ENCODE measurements at regions not wholly inside any gene's neighbourhood (a gene's known extent, or its start where the extent isn't known, plus 50 kb on each side); places are given as distances from the start of the nearest gene placed in this dataset.

GRCh38 chr3:15926871-15927270 lies 129.1 kb upstream of the ANKRD28 start:
- BruUV-seq (replicated peaks): no TSS peak
- POLR2A ChIA-PET: no interaction called here
- no peaks in the 10 kb centered on the region for H3K36me3 ChIP-seq (ENCODE audit: control insufficient read depth in 2 of 2, extremely low read depth in 1 of 2, insufficient read depth in 2 of 2, low read length in 2 of 2)
- H3K27ac ChIP-seq (ENCODE audit: insufficient read depth, low read depth, low read length): no peak overlapping the region
- no peak overlapping the region for H3K4me2 ChIP-seq (ENCODE audit: insufficient read depth, low read length)
- CTCF ChIA-PET: interaction anchor here (1.0 kb wide), 1 partner anchor 17 kb away, joined by 3 read pairs; no protein-coding TSS in a partner anchor
- intact Hi-C loops (cut with micrococcal nuclease): no loop called here
- no peaks in the 10 kb centered on the region for H3K4me1 ChIP-seq (ENCODE audit: control insufficient read depth, extremely low read depth, insufficient read depth, low read length)
- no peaks in the 10 kb centered on the region for H3K9me1 ChIP-seq (replicated peaks; ENCODE audit: control insufficient read depth, extremely low read depth, insufficient read depth, low read length)
- dilution Hi-C loops (cut with MboI; ENCODE audit: extremely low pct_ligation_motif_present, low sequenced_read_pairs): no loop called here
- no peak for DNase-seq (ENCODE audit: low read depth, low spot score)
- H3K79me2 ChIP-seq (ENCODE audit: control insufficient read depth, insufficient read depth, low read length): no peaks in the 10 kb centered on the region
- H3K4me3 ChIP-seq (replicated peaks in 1 of 3; ENCODE audit: insufficient read depth in 1 of 3, low read depth in 1 of 3, low read length in 3 of 3): no peak overlapping the region
- no peak overlapping the region for H3K9ac ChIP-seq (replicated peaks; ENCODE audit: extremely low read depth, insufficient read depth, low read length)
- no peak overlapping the region for H2AFZ ChIP-seq (ENCODE audit: low read depth, low read length)
- peaks cover 0 to 2% of the 10 kb centered on the region in 2 experiments for H3K27me3 ChIP-seq (ENCODE audit: control insufficient read depth in 2 of 2, insufficient read depth in 2 of 2, low read length in 2 of 2)
- no peaks in the 10 kb centered on the region for H3K9me3 ChIP-seq (replicated peaks; ENCODE audit: control insufficient read depth, insufficient read depth, low read length)
- FAIRE-seq: no peak
- TF ChIP-seq POLR2A (IDR thresholded peaks at IDR 0.05; ENCODE audit: low read depth, low read length): no peak
- no peaks in the 10 kb centered on the region for H4K20me1 ChIP-seq (replicated peaks; ENCODE audit: control insufficient read depth, extremely low read depth, insufficient read depth, low read length)

GRCh38 chr3:15927969-15928368 lies 130.2 kb upstream of the ANKRD28 start:
- no peak overlapping the region for H3K4me3 ChIP-seq (replicated peaks in 1 of 3; ENCODE audit: insufficient read depth in 1 of 3, low read depth in 1 of 3, low read length in 3 of 3)
- FAIRE-seq (no peak), DNase-seq (ENCODE audit: low read depth, low spot score) (no peak)
- no peaks in the 10 kb centered on the region for H4K20me1 ChIP-seq (replicated peaks; ENCODE audit: control insufficient read depth, extremely low read depth, insufficient read depth, low read length)
- no peak overlapping the region for H2AFZ ChIP-seq (ENCODE audit: low read depth, low read length)
- ChIA-PET CTCF (interaction anchor here (0.7 kb wide), 1 partner anchor 41 kb away, joined by 3 read pairs; no protein-coding TSS in a partner anchor), POLR2A (no interaction called here)
- H3K9ac ChIP-seq (replicated peaks; ENCODE audit: extremely low read depth, insufficient read depth, low read length): no peak overlapping the region
- no TSS peak for BruUV-seq (replicated peaks)
- H3K9me1 ChIP-seq (replicated peaks; ENCODE audit: control insufficient read depth, extremely low read depth, insufficient read depth, low read length): no peaks in the 10 kb centered on the region
- intact Hi-C loops (cut with micrococcal nuclease) (no loop called here), dilution Hi-C loops (cut with MboI; ENCODE audit: extremely low pct_ligation_motif_present, low sequenced_read_pairs) (no loop called here)
- H3K9me3 ChIP-seq (replicated peaks; ENCODE audit: control insufficient read depth, insufficient read depth, low read length): no peaks in the 10 kb centered on the region
- no peaks in the 10 kb centered on the region for H3K36me3 ChIP-seq (ENCODE audit: control insufficient read depth in 2 of 2, extremely low read depth in 1 of 2, insufficient read depth in 2 of 2, low read length in 2 of 2)
- TF ChIP-seq FOS (IDR thresholded peaks at IDR 0.05; ENCODE audit: borderline replicate concordance, insufficient read depth, low read length): no peak
- no peak for TF ChIP-seq POLR2AphosphoS5 (IDR thresholded peaks at IDR 0.05; ENCODE audit: insufficient read depth, low read depth, low read length)
- no peak for TF ChIP-seq MYC (IDR thresholded peaks at IDR 0.05; ENCODE audit: low read depth, low read length)
- TF ChIP-seq JUN (IDR thresholded peaks at IDR 0.05; ENCODE audit: borderline replicate concordance, insufficient read depth, insufficient read length, low read depth): no peak
- no peak for TF ChIP-seq EZH2 (IDR thresholded peaks at IDR 0.05; ENCODE audit: borderline replicate concordance, low read depth, low read length, severe bottlenecking)
- no peak for TF ChIP-seq CTCF (IDR thresholded peaks at IDR 0.05; ENCODE audit: extremely low read depth in 1 of 2, insufficient read depth in 1 of 2, low read depth in 1 of 2, low read length in 2 of 2)
- TF ChIP-seq GATA2 (IDR thresholded peaks at IDR 0.05; ENCODE audit: insufficient read depth, insufficient read length, low read depth, low read length): no peak
- no peak for TF ChIP-seq POLR2A (IDR thresholded peaks at IDR 0.05; ENCODE audit: low read depth, low read length)
- no peak for TF ChIP-seq MAX (IDR thresholded peaks at IDR 0.05; ENCODE audit: insufficient read depth, insufficient read length)
- H3K4me2 ChIP-seq (ENCODE audit: insufficient read depth, low read length): no peak overlapping the region
- H3K27ac ChIP-seq (ENCODE audit: insufficient read depth, low read depth, low read length): no peak overlapping the region
- no peaks in the 10 kb centered on the region for H3K4me1 ChIP-seq (ENCODE audit: control insufficient read depth, extremely low read depth, insufficient read depth, low read length)
- H3K27me3 ChIP-seq (ENCODE audit: control insufficient read depth in 2 of 2, insufficient read depth in 2 of 2, low read length in 2 of 2): peaks cover 0 to 2% of the 10 kb centered on the region in 2 experiments
- H3K79me2 ChIP-seq (ENCODE audit: control insufficient read depth, insufficient read depth, low read length): no peaks in the 10 kb centered on the region

Measured in endothelial cell of umbilical vein (primary cell).